ENCODE measurements at regions not wholly inside any gene's neighbourhood (a gene's known extent, or its start where the extent isn't known, plus 50 kb on each side); places are given as distances from the start of the nearest gene placed in this dataset.

GRCh38 chr14:98368221-98368620 is 903.8 kb downstream of the BCL11B start:
- TF ChIP-seq CTCF (conservative IDR thresholded peaks at IDR 0.05): no peak
- no peak overlapping the region for H3K27ac ChIP-seq

GRCh38 chr14:98368916-98369315 is 903.1 kb downstream of the BCL11B start:
- TF ChIP-seq CTCF (conservative IDR thresholded peaks at IDR 0.05): no peak
- no peak overlapping the region for H3K27ac ChIP-seq

GRCh38 chr14:98369344-98369743 is 902.7 kb downstream of the BCL11B start:
- no peak for TF ChIP-seq CTCF (conservative IDR thresholded peaks at IDR 0.05)

GRCh38 chr14:98370352-98370751 is 901.6 kb downstream of the BCL11B start:
- TF ChIP-seq CTCF (conservative IDR thresholded peaks at IDR 0.05): no peak
- H3K27ac ChIP-seq: no peak overlapping the region

More at GRCh38 chr14:98369344-98369743, 902.7 kb downstream of the BCL11B start:
- no peak overlapping the region for H3K27ac ChIP-seq

GRCh38 chr14:98371141-98371540 is 900.9 kb downstream of the BCL11B start:
- H3K27ac ChIP-seq: no peak overlapping the region
- no peak for TF ChIP-seq CTCF (conservative IDR thresholded peaks at IDR 0.05)

- no peak overlapping the region for H3K27ac ChIP-seq
- TF ChIP-seq CTCF (conservative IDR thresholded peaks at IDR 0.05): no peak
Observed at GRCh38 chr14:98374136-98374535, 897.9 kb downstream of the BCL11B start.

GRCh38 chr14:98375566-98375965 is 896.4 kb downstream of the BCL11B start:
- H3K27ac ChIP-seq: no peak overlapping the region
- no peak for TF ChIP-seq CTCF (conservative IDR thresholded peaks at IDR 0.05)

- H3K27ac ChIP-seq: no peak overlapping the region
- TF ChIP-seq CTCF (conservative IDR thresholded peaks at IDR 0.05): no peak
Observed at GRCh38 chr14:98379830-98380229, 892.2 kb downstream of the BCL11B start.
